Mucosa of descending colon (tissue), 3 donors: ENCODE measurements at regions not wholly inside any gene's neighbourhood (a gene's known extent, or its start where the extent isn't known, plus 50 kb on each side); places are given as distances from the start of the nearest gene placed in this dataset.
"Not testable (repeated sequence)": the region's sequence is repeated elsewhere in the genome, so short reads cannot be mapped to it uniquely, and the experiment has no call there.

Experiments used
- ATAC-seq: fragments of 200-7000 bp; cut with Tn5 transposase; one replicate; pipeline ENCODE4 v1.9.1; 2020; ENCODE audit warnings: mild to moderate bottlenecking, moderate library complexity
- DNase-seq, 3 donors: peaks; one replicate each; pipeline ENCODE4 v3.0.0-alpha.2; 2020
- H3K36me3 ChIP-seq: fragments of 200-600 bp; one replicate; pipeline ENCODE4 v1.8.0; 2021; ENCODE audit warnings: low read depth, mild to moderate bottlenecking
- H3K4me1 ChIP-seq: fragments of 200-600 bp; one replicate; pipeline ENCODE4 v1.8.0; 2021; ENCODE audit warnings: low read depth, mild to moderate bottlenecking
- H3K4me3 ChIP-seq: fragments of 200-600 bp; one replicate; pipeline ENCODE4 v1.8.0; 2021; ENCODE audit warnings: mild to moderate bottlenecking
- H3K9me3 ChIP-seq: fragments of 200-600 bp; one replicate; pipeline ENCODE4 v1.8.0; 2021; ENCODE audit warnings: mild to moderate bottlenecking
- CTCF ChIP-seq: fragments of 200-600 bp; IDR thresholded peaks from one replicate; pipeline ENCODE4 v1.8.0; 2022; ENCODE audit warnings: antibody characterized with exemption, mild to moderate bottlenecking
- intact Hi-C, 2 donors: fragments of 100-400 bp; cut with DNase I in 1 of 2; cut with micrococcal nuclease in 1 of 2; formaldehyde crosslinking; loops; one replicate each; pipeline versions ENCODE4 v1.11.0 to v1.11.1; 2022; cut with DNase I, micrococcal nuclease
- donor health status: DM: no; HTN: no; CAD: no; lungs with moderate emphysema.
- donor health status: DM: no; HTN: no; CAD: no.
- donor health status: DM: no; HTN: yes; CAD: no.

GRCh38 chr1:112828716-112829115 lies 113.6 kb upstream of the PPM1J start:
- no peak for TF ChIP-seq CTCF
- no peaks in the 10 kb centered on the region for H3K9me3 ChIP-seq
- H3K4me3 ChIP-seq: no peak overlapping the region
- no peaks in the 10 kb centered on the region for H3K36me3 ChIP-seq
- DNase-seq (no peak), ATAC-seq (no peak)
- no peaks in the 10 kb centered on the region for H3K4me1 ChIP-seq
- intact Hi-C loops: no loop called here

- H3K9me3 ChIP-seq, H3K4me1 ChIP-seq, ATAC-seq, intact Hi-C loops, H3K36me3 ChIP-seq, DNase-seq, H3K4me3 ChIP-seq: not testable (repeated sequence)
Observed at GRCh38 chr1:112827391-112827790, 112.3 kb upstream of the PPM1J start.

- Histone ChIP-seq H3K4me3 (no peak overlapping the region), H3K4me1 (no peaks in the 10 kb centered on the region), H3K36me3 (no peaks in the 10 kb centered on the region), H3K9me3 (no peaks in the 10 kb centered on the region)
- intact Hi-C loops: no loop called here
- TF ChIP-seq CTCF: no peak
- DNase-seq (no peak), ATAC-seq (no peak)
Observed at GRCh38 chr1:112826217-112826944, 111.2 kb upstream of the PPM1J start.

- intact Hi-C loops, H3K36me3 ChIP-seq, H3K4me1 ChIP-seq, DNase-seq, ATAC-seq, H3K4me3 ChIP-seq, H3K9me3 ChIP-seq: not testable (repeated sequence)
Observed at GRCh38 chr1:112825563-112826216, 110.6 kb upstream of the PPM1J start.

GRCh38 chr1:112825075-112825474 lies 109.9 kb upstream of the PPM1J start:
- H3K4me3 ChIP-seq, ATAC-seq, intact Hi-C loops, H3K9me3 ChIP-seq, H3K36me3 ChIP-seq, DNase-seq, H3K4me1 ChIP-seq: not testable (repeated sequence)

- intact Hi-C loops, H3K36me3 ChIP-seq, H3K4me1 ChIP-seq, DNase-seq, H3K4me3 ChIP-seq, H3K9me3 ChIP-seq, ATAC-seq: not testable (repeated sequence)
Observed at GRCh38 chr1:112821307-112822063, 106.4 kb upstream of the PPM1J start.

- Histone ChIP-seq H3K4me3 (no peak overlapping the region), H3K9me3 (no peaks in the 10 kb centered on the region), H3K4me1 (no peaks in the 10 kb centered on the region), H3K36me3 (no peaks in the 10 kb centered on the region)
- intact Hi-C loops: no loop called here
- DNase-seq (peak in 1 of 3 donors; percentile 22), ATAC-seq (peak; percentile 84)
- no peak for TF ChIP-seq CTCF
Observed at GRCh38 chr1:112818990-112819689, 104.0 kb upstream of the PPM1J start.
